ENCODE measurements at regions not wholly inside any gene's neighbourhood (a gene's known extent, or its start where the extent isn't known, plus 50 kb on each side); places are given as distances from the start of the nearest gene placed in this dataset.

GRCh38 chr10:33982995-33983394 lies 648.5 kb upstream of the NRP1 start:
- TF ChIP-seq CTCF (IDR thresholded peaks at IDR 0.05) (no peak), POLR2A (IDR thresholded peaks at IDR 0.05) (no peak)
